Mesodermal cell (in vitro differentiated cells): ENCODE measurements at regions not wholly inside any gene's neighbourhood (a gene's known extent, or its start where the extent isn't known, plus 50 kb on each side); places are given as distances from the start of the nearest gene placed in this dataset.
A peak's percentile ranks its signal among the peaks of the same experiment; 100 is the strongest.

Source experiments
- H3K27ac ChIP-seq: 2 replicates; pipeline ENCODE4 v1.7.0; 2013; ENCODE audit warnings: mild to moderate bottlenecking, low read depth, low read length, moderate library complexity; ENCODE audit not compliant: severe bottlenecking
- H3K36me3 ChIP-seq: 2 replicates; pipeline ENCODE4 v1.7.1; 2013; ENCODE audit warnings: mild to moderate bottlenecking, low read length, moderate library complexity; ENCODE audit not compliant: control insufficient read depth, insufficient read depth
- H3K4me1 ChIP-seq: one replicate; pipeline ENCODE4 v1.7.1; 2013; ENCODE audit warnings: mild to moderate bottlenecking, low read length; ENCODE audit not compliant: insufficient read depth, control insufficient read depth, poor library complexity, severe bottlenecking
- H3K4me3 ChIP-seq: 2 replicates; pipeline ENCODE4 v1.7.0; 2013; ENCODE audit warnings: low read length, control low read depth, mild to moderate bottlenecking; ENCODE audit not compliant: insufficient read depth, poor library complexity, severe bottlenecking; ENCODE audit errors: extremely low read depth
- H3K9me3 ChIP-seq: 2 replicates; pipeline ENCODE4 v1.7.1; 2013; ENCODE audit warnings: mild to moderate bottlenecking, low read length, moderate library complexity; ENCODE audit not compliant: control insufficient read depth
- WGBS, 2 experiments: methylation state at CpG; one replicate each; pipeline ENCODE4 v1.1.5; 2013; ENCODE audit warnings: missing lambda C conversion rate in 2 of 2; ENCODE audit not compliant: insufficient coverage in 2 of 2; 5-methylcytosine and 5-hydroxymethylcytosine counted together

DNA sequence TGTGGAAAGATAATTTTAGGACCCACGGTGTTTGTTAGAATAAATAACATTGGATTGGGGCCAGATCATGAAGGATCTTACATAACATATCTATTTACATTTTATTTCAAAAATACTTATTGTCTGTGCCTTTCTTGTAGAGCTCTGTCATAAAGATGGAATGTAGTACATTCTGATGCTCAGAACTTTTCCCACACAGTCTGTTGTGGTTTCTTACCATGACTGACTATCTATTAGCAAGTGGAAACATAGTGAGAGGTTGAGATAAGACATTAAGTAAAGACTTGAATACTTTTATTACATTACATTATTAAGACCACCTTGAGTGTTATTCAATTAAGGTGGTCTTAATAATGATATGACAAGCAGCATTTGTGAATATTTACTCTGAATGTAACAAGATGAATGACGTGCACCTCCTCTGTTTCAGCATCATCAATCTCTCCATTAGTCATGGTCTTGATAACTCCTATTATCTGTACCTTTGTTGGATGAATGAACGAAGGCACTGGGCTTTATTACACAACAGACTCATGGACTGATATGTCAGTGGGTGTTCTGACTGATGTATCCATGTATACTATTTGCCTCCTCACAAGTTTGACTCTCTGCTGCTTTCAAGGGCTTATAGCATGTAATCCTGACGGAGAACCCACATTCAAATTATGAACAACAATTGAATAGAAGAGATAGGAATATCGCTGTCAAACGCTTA lies 883.0 kb upstream of the FLRT2 start:
- no CpG with 5 or more reads among the region's 6 CpGs for WGBS, 2 experiments
- H3K27ac ChIP-seq = no peak overlapping the region
- no peaks in the 10 kb centered on the region for H3K9me3 ChIP-seq
- no peaks in the 10 kb centered on the region for H3K4me1 ChIP-seq
- no peak overlapping the region for H3K4me3 ChIP-seq
- H3K36me3 ChIP-seq = no peaks in the 10 kb centered on the region

- 85 to 92% methylated on average over 6 to 7 of the region's 7 CpGs for WGBS, 2 experiments
- Histone ChIP-seq H3K36me3 (no peaks in the 10 kb centered on the region), H3K4me3 (no peak overlapping the region), H3K4me1 (peaks cover 4% of the 10 kb centered on the region), H3K9me3 (no peaks in the 10 kb centered on the region), H3K27ac (no peak overlapping the region)
These were observed 874.9 kb upstream of the FLRT2 start for GRCh38 chr14:84655014-84655413.

GRCh38 chr14:84657911-84658310 lies 872.0 kb upstream of the FLRT2 start:
- Histone ChIP-seq H3K36me3 (no peaks in the 10 kb centered on the region), H3K4me3 (no peak overlapping the region), H3K4me1 (peaks cover 4% of the 10 kb centered on the region), H3K27ac (peak overlapping the region; percentile 52), H3K9me3 (no peaks in the 10 kb centered on the region)
- WGBS, 2 experiments = 88% methylated on average over 1 of the region's 1 CpG; no CpG with 5 or more reads in 1 of the 2 experiments

DNA sequence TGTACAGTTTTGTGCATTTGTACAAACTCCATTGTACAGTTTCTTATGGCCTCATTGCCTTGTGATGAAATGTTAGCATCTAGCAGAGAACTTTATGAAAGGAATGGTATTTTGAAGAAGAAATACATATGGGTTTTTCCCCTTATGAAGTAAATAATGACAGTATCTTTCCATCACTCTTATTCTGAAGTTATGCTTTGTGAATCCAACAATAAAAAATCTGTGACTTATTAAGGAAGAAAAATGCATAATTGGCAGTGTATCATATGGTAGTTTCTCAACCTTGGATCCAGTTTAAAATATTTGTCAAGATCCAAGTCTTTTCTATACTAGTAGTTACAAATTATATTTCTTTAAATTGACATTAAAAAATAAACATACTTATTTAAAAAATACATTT lies 859.1 kb upstream of the FLRT2 start:
- Histone ChIP-seq H3K36me3 (no peaks in the 10 kb centered on the region), H3K4me3 (no peak overlapping the region), H3K4me1 (no peaks in the 10 kb centered on the region), H3K27ac (no peak overlapping the region), H3K9me3 (no peaks in the 10 kb centered on the region)

DNA sequence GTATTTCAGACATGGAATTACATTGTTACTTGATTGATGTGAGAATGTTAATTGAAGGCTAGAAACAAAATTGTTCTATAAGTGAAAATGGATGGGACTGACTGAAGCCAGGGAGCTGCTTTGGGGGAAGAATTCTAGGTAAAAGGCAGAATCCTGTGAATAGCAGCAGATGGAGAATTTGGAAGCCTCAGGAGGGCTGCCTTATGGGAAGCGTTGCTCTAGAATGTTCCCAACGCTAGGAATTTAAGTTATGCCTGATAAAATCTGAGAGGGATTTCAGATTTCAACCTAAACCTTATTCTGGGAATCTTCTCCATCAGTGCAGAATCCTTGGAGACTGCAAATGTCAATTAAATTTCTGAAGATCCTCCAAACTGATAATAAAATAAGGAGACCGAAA lies 858.2 kb upstream of the FLRT2 start:
- 100% methylated on average over 1 of the region's 3 CpGs for WGBS, 2 experiments
- H3K4me3 ChIP-seq = no peak overlapping the region
- H3K36me3 ChIP-seq = no peaks in the 10 kb centered on the region
- no peaks in the 10 kb centered on the region for H3K9me3 ChIP-seq
- H3K27ac ChIP-seq = no peak overlapping the region
- H3K4me1 ChIP-seq = no peaks in the 10 kb centered on the region

GRCh38 chr14:84674636-84675035 lies 855.3 kb upstream of the FLRT2 start:
- H3K27ac ChIP-seq = no peak overlapping the region
- no peaks in the 10 kb centered on the region for H3K36me3 ChIP-seq
- H3K4me1 ChIP-seq = no peaks in the 10 kb centered on the region
- H3K9me3 ChIP-seq = no peaks in the 10 kb centered on the region
- WGBS, 2 experiments = no CpG with 5 or more reads among the region's 1 CpG
- no peak overlapping the region for H3K4me3 ChIP-seq

GRCh38 chr14:84686550-84686949 lies 843.4 kb upstream of the FLRT2 start:
- WGBS, 2 experiments = 100% methylated on average over 1 of the region's 3 CpGs; no CpG with 5 or more reads in 1 of the 2 experiments
- no peaks in the 10 kb centered on the region for H3K36me3 ChIP-seq
- no peak overlapping the region for H3K4me3 ChIP-seq
- H3K27ac ChIP-seq = no peak overlapping the region
- no peaks in the 10 kb centered on the region for H3K4me1 ChIP-seq
- H3K9me3 ChIP-seq = no peaks in the 10 kb centered on the region

DNA sequence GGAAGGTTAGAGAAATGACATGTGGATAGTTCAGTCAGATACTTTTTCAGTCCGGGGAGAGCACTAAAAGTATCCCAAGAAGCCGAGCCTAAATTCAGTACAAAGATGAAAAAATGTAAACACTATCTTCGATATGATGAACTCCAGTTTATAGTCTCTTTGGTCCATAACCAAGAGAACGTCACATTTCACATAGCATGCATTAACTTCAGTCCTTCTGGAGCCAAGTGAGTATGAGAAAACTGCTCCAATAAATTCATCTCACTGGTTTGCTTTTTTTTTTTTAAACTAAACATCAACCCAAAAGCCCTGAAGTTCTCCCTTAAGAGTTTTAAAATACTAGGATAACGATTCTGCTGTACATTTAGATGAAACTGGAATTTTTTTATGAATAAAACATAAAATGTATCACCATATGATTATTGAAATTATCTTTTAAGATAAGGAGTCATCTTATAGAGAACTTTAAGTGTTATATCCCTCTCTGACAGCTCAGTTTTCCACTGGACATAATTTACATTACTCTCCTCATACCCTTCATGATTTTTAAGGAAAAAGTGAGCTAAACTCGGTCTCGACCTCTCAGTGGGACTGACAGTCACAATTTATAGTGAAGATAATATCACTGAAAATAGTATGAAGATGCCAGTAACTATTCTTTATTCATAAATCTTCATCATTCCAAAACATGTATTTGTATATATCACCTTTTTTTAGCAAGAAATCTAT lies 841.5 kb upstream of the FLRT2 start:
- Histone ChIP-seq H3K27ac (no peak overlapping the region), H3K4me3 (no peak overlapping the region), H3K4me1 (no peaks in the 10 kb centered on the region), H3K9me3 (no peaks in the 10 kb centered on the region), H3K36me3 (no peaks in the 10 kb centered on the region)
- 90 to 96% methylated on average over 4 of the region's 7 CpGs for WGBS, 2 experiments

- Histone ChIP-seq H3K36me3 (no peaks in the 10 kb centered on the region), H3K4me1 (no peaks in the 10 kb centered on the region), H3K4me3 (no peak overlapping the region), H3K27ac (no peak overlapping the region), H3K9me3 (no peaks in the 10 kb centered on the region)
These were observed 835.8 kb upstream of the FLRT2 start for GRCh38 chr14:84694161-84694560.

- H3K27ac ChIP-seq = no peak overlapping the region
- H3K4me3 ChIP-seq = no peak overlapping the region
- H3K9me3 ChIP-seq = no peaks in the 10 kb centered on the region
- 100% methylated on average over 2 of the region's 2 CpGs; no CpG with 5 or more reads in 1 of the 2 experiments for WGBS, 2 experiments
- H3K4me1 ChIP-seq = no peaks in the 10 kb centered on the region
- no peaks in the 10 kb centered on the region for H3K36me3 ChIP-seq
These were observed 825.3 kb upstream of the FLRT2 start for GRCh38 chr14:84704601-84705000.

GRCh38 chr14:84707830-84708229 lies 822.1 kb upstream of the FLRT2 start:
- H3K36me3 ChIP-seq = no peaks in the 10 kb centered on the region
- H3K27ac ChIP-seq = no peak overlapping the region
- H3K4me1 ChIP-seq = no peaks in the 10 kb centered on the region
- no CpG with 5 or more reads among the region's 1 CpG for WGBS, 2 experiments
- no peaks in the 10 kb centered on the region for H3K9me3 ChIP-seq
- H3K4me3 ChIP-seq = no peak overlapping the region
